Smooth muscle cell (in vitro differentiated cells): ENCODE measurements at regions not wholly inside any gene's neighbourhood (a gene's known extent, or its start where the extent isn't known, plus 50 kb on each side); places are given as distances from the start of the nearest gene placed in this dataset.
"Not testable (repeated sequence)": the region's sequence is repeated elsewhere in the genome, so short reads cannot be mapped to it uniquely, and the experiment has no call there.

Experiments used
- DNase-seq: peaks from one replicate; lab custom pipeline; 2025; ENCODE audit not compliant: unreplicated experiment; lab: John Stamatoyannopoulos, UW
- H2AFZ ChIP-seq: fragments of 200-600 bp; sonication (generic); 2 replicates; pipeline ENCODE4 v1.6.0; 2016; ENCODE audit warnings: antibody characterized with exemption, low read depth, mild to moderate bottlenecking
- H3F3A ChIP-seq: fragments of 200-600 bp; sonication (generic); 2 replicates; pipeline ENCODE4 v1.6.0; 2017; ENCODE audit warnings: antibody characterized with exemption, low read depth
- H3K27ac ChIP-seq: fragments of 200-600 bp; sonication (generic); 2 replicates; pipeline ENCODE4 v1.5.1; 2016; ENCODE audit warnings: low read depth, mild to moderate bottlenecking
- H3K27me3 ChIP-seq: fragments of 200-600 bp; sonication (generic); 2 replicates; pipeline ENCODE4 v1.6.1; 2016; ENCODE audit warnings: low read depth, mild to moderate bottlenecking
- H3K36me3 ChIP-seq: fragments of 200-600 bp; sonication (generic); 2 replicates; pipeline ENCODE4 v1.5.1; 2016; ENCODE audit warnings: low read depth
- H3K4me1 ChIP-seq: fragments of 200-600 bp; sonication (generic); 2 replicates; pipeline ENCODE4 v1.5.1; 2016; ENCODE audit warnings: low read depth
- H3K4me2 ChIP-seq: fragments of 200-600 bp; sonication (generic); 2 replicates; pipeline ENCODE4 v1.6.0; 2016; ENCODE audit warnings: mild to moderate bottlenecking
- H3K4me3 ChIP-seq: fragments of 200-600 bp; sonication (generic); 2 replicates; pipeline ENCODE4 v1.5.1; 2016; ENCODE audit warnings: mild to moderate bottlenecking
- H3K79me2 ChIP-seq: fragments of 200-600 bp; sonication (generic); 2 replicates; pipeline ENCODE4 v1.6.0; 2016; ENCODE audit warnings: low read depth, mild to moderate bottlenecking
- H3K9ac ChIP-seq: fragments of 200-600 bp; sonication (generic); 2 replicates; pipeline ENCODE4 v1.6.0; 2016; ENCODE audit warnings: low read depth
- H3K9me3 ChIP-seq: fragments of 200-600 bp; sonication (generic); replicated peaks from 2 replicates; pipeline ENCODE4 v1.5.1; 2016; ENCODE audit warnings: low read depth
- H4K20me1 ChIP-seq: fragments of 200-600 bp; sonication (generic); 2 replicates; pipeline ENCODE4 v1.6.0; 2016; ENCODE audit warnings: low read depth
- WGBS: methylation state at CpG from one replicate; pipeline ENCODE4 v1.1.7; 2016; ENCODE audit warnings: low lambda C conversion rate; 5-methylcytosine and 5-hydroxymethylcytosine counted together

- H2AFZ ChIP-seq, DNase-seq, H3K27me3 ChIP-seq, H3K4me2 ChIP-seq, H3K9ac ChIP-seq, H4K20me1 ChIP-seq, H3K79me2 ChIP-seq, H3K9me3 ChIP-seq, H3F3A ChIP-seq, H3K4me3 ChIP-seq, H3K36me3 ChIP-seq, H3K27ac ChIP-seq, H3K4me1 ChIP-seq: not testable (repeated sequence)
Measured at GRCh38 chr9:39649029-39649428, 293.6 kb downstream of the SPATA31A1 start.

GRCh38 chr9:39656960-39657603 lies 301.6 kb downstream of the SPATA31A1 start:
- not testable (repeated sequence) for H2AFZ ChIP-seq, H3K4me2 ChIP-seq
- no CpG with 5 or more reads among the region's 4 CpGs for WGBS

GRCh38 chr9:39663020-39663419 lies 307.6 kb downstream of the SPATA31A1 start:
- not testable (repeated sequence) for H3K27ac ChIP-seq, H3K4me2 ChIP-seq, H3K36me3 ChIP-seq, H3F3A ChIP-seq, H3K9ac ChIP-seq, DNase-seq, H3K79me2 ChIP-seq, H3K4me1 ChIP-seq, H4K20me1 ChIP-seq, H3K9me3 ChIP-seq, H2AFZ ChIP-seq, H3K4me3 ChIP-seq, H3K27me3 ChIP-seq
- no CpG with 5 or more reads among the region's 8 CpGs for WGBS

More at GRCh38 chr9:39656960-39657603, 301.6 kb downstream of the SPATA31A1 start:
- H3K4me3 ChIP-seq, H3K79me2 ChIP-seq, H3K27ac ChIP-seq, DNase-seq, H3K36me3 ChIP-seq, H3K4me1 ChIP-seq, H3F3A ChIP-seq, H3K9me3 ChIP-seq, H3K9ac ChIP-seq, H4K20me1 ChIP-seq, H3K27me3 ChIP-seq: not testable (repeated sequence)

- H3K36me3 ChIP-seq, H3K4me3 ChIP-seq, H3K4me1 ChIP-seq, H3K79me2 ChIP-seq, H3K4me2 ChIP-seq, DNase-seq, H4K20me1 ChIP-seq, H3K9me3 ChIP-seq, H3F3A ChIP-seq, H3K27ac ChIP-seq, H2AFZ ChIP-seq, H3K27me3 ChIP-seq, H3K9ac ChIP-seq: not testable (repeated sequence)
- no CpG with 5 or more reads among the region's 1 CpG for WGBS
Measured at GRCh38 chr9:39663713-39664112, 308.2 kb downstream of the SPATA31A1 start.

- 90% methylated on average over 5 of the region's 7 CpGs for WGBS
- H3K9me3 ChIP-seq, H3K27ac ChIP-seq, H3K27me3 ChIP-seq, H3K4me3 ChIP-seq, DNase-seq, H3K36me3 ChIP-seq, H3K79me2 ChIP-seq, H4K20me1 ChIP-seq, H3K4me2 ChIP-seq, H3F3A ChIP-seq, H3K4me1 ChIP-seq, H2AFZ ChIP-seq, H3K9ac ChIP-seq: not testable (repeated sequence)
Measured at GRCh38 chr9:39665020-39665419, 309.6 kb downstream of the SPATA31A1 start.

- H3K27me3 ChIP-seq, H3K36me3 ChIP-seq, H4K20me1 ChIP-seq, H3K9me3 ChIP-seq, DNase-seq, H3K4me3 ChIP-seq, H3K79me2 ChIP-seq, H3K9ac ChIP-seq, H3F3A ChIP-seq, H3K4me1 ChIP-seq, H2AFZ ChIP-seq, H3K27ac ChIP-seq, H3K4me2 ChIP-seq: not testable (repeated sequence)
- no CpG with 5 or more reads among the region's 1 CpG for WGBS
Measured at GRCh38 chr9:39674437-39675210, 319.2 kb downstream of the SPATA31A1 start.

- not testable (repeated sequence) for DNase-seq, H3K79me2 ChIP-seq, H2AFZ ChIP-seq, H3K27ac ChIP-seq, H3K27me3 ChIP-seq, H3K36me3 ChIP-seq, H3K4me1 ChIP-seq, H3K4me3 ChIP-seq, H3K9ac ChIP-seq, H3K9me3 ChIP-seq, H3F3A ChIP-seq, H4K20me1 ChIP-seq, H3K4me2 ChIP-seq
- no CpG with 5 or more reads among the region's 2 CpGs for WGBS
Measured at GRCh38 chr9:39675211-39675553, 319.7 kb downstream of the SPATA31A1 start.

- H3K36me3 ChIP-seq, H3F3A ChIP-seq, DNase-seq, H3K4me3 ChIP-seq, H3K9ac ChIP-seq, H2AFZ ChIP-seq, H3K27me3 ChIP-seq, H3K4me2 ChIP-seq, H3K4me1 ChIP-seq, H3K27ac ChIP-seq, H3K9me3 ChIP-seq, H3K79me2 ChIP-seq, H4K20me1 ChIP-seq: not testable (repeated sequence)
- whole genome bisulfite sequencing, result 100% methylated on average over 1 of the region's 9 CpGs
Measured at GRCh38 chr9:39678534-39679263, 323.2 kb downstream of the SPATA31A1 start.
